MG63 (cell line): ENCODE measurements at regions not wholly inside any gene's neighbourhood (a gene's known extent, or its start where the extent isn't known, plus 50 kb on each side); places are given as distances from the start of the nearest gene placed in this dataset.
"Not testable (repeated sequence)": the region's sequence is repeated elsewhere in the genome, so short reads cannot be mapped to it uniquely, and the experiment has no call there.

Source experiments
- DNase-seq: peaks from one replicate; pipeline ENCODE4 v3.0.0-alpha.2; 2020
- H3K27me3 ChIP-seq: fragments of 250-450 bp; sonication (Bioruptor Pico); 2 replicates; pipeline ENCODE4 v1.5.1; 2020; ENCODE audit warnings: mild to moderate bottlenecking, moderate library complexity
- H3K36me3 ChIP-seq: fragments of 250-450 bp; sonication (Bioruptor Pico); 2 replicates; pipeline ENCODE4 v1.5.1; 2020; ENCODE audit warnings: mild to moderate bottlenecking, moderate library complexity
- H3K4me3 ChIP-seq: fragments of 250-450 bp; sonication (Bioruptor Pico); 2 replicates; pipeline ENCODE4 v1.5.1; 2020; ENCODE audit warnings: mild to moderate bottlenecking, moderate library complexity
- H3K9me3 ChIP-seq: fragments of 250-450 bp; sonication (Bioruptor Pico); 2 replicates; pipeline ENCODE4 v1.5.1; 2020; ENCODE audit warnings: mild to moderate bottlenecking, moderate library complexity

- Histone ChIP-seq H3K36me3 (no peaks in the 10 kb centered on the region), H3K27me3 (no peaks in the 10 kb centered on the region), H3K9me3 (no peaks in the 10 kb centered on the region), H3K4me3 (no peak overlapping the region)
- DNase-seq = no peak
Observed at GRCh38 chr6:106796781-106797180, 167.4 kb downstream of the QRSL1 start.

GRCh38 chr6:106794129-106794528 lies 164.8 kb downstream of the QRSL1 start:
- Histone ChIP-seq H3K27me3 (no peaks in the 10 kb centered on the region), H3K36me3 (no peaks in the 10 kb centered on the region), H3K4me3 (no peak overlapping the region), H3K9me3 (no peaks in the 10 kb centered on the region)
- no peak for DNase-seq

DNA sequence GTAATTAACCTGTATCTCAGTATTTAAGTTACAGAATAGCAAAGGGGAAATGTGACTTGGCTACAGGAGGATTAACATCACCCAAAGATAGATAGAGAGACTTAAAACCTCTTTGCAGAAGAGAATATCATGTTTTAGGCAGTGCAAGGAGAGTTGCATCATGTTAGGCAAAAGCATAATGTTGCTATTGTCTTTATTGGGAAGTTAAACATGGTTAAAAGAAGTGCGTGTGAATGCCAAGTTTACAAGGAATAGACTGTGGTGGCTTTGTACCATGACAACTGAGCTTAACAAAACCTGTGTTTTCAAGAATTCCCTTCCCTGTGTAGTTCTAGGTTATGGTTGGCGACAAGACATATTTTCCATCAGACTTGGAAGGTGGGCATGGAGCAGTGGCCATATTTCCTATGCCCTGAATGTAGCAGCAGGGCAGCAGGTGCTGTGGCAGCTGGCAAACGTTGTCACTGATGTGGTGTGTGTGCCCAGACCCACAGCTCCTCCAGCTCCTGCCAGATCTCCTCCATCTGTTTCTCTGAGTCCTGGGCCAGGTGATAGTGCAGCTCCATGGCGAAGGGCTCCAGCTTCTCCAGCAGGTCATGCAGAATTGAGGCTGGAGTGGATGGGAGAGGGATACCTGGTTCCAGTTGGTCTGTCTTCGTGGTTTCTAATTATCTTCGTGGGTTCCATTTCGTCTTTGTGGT lies 163.3 kb downstream of the QRSL1 start:
- DNase-seq = no peak
- H3K27me3 ChIP-seq = no peaks in the 10 kb centered on the region
- no peaks in the 10 kb centered on the region for H3K9me3 ChIP-seq
- H3K4me3 ChIP-seq = no peak overlapping the region
- no peaks in the 10 kb centered on the region for H3K36me3 ChIP-seq

GRCh38 chr6:106790935-106791334 lies 161.6 kb downstream of the QRSL1 start:
- Histone ChIP-seq H3K9me3 (no peaks in the 10 kb centered on the region), H3K27me3 (no peaks in the 10 kb centered on the region), H3K4me3 (no peak overlapping the region), H3K36me3 (no peaks in the 10 kb centered on the region)
- no peak for DNase-seq

GRCh38 chr6:106790149-106790770 lies 160.9 kb downstream of the QRSL1 start:
- H3K36me3 ChIP-seq = no peaks in the 10 kb centered on the region
- no peaks in the 10 kb centered on the region for H3K9me3 ChIP-seq
- H3K4me3 ChIP-seq = no peak overlapping the region
- no peak for DNase-seq
- no peaks in the 10 kb centered on the region for H3K27me3 ChIP-seq

GRCh38 chr6:106789428-106790148 lies 160.2 kb downstream of the QRSL1 start:
- H3K27me3 ChIP-seq = no peaks in the 10 kb centered on the region
- H3K4me3 ChIP-seq = no peak overlapping the region
- H3K36me3 ChIP-seq = no peaks in the 10 kb centered on the region
- H3K9me3 ChIP-seq = no peaks in the 10 kb centered on the region
- no peak for DNase-seq

GRCh38 chr6:106788761-106789160 lies 159.4 kb downstream of the QRSL1 start:
- no peaks in the 10 kb centered on the region for H3K27me3 ChIP-seq
- no peak overlapping the region for H3K4me3 ChIP-seq
- no peaks in the 10 kb centered on the region; the same call in 1 of the 2 replicates for H3K9me3 ChIP-seq
- H3K36me3 ChIP-seq = no peaks in the 10 kb centered on the region
- no peak for DNase-seq

DNA sequence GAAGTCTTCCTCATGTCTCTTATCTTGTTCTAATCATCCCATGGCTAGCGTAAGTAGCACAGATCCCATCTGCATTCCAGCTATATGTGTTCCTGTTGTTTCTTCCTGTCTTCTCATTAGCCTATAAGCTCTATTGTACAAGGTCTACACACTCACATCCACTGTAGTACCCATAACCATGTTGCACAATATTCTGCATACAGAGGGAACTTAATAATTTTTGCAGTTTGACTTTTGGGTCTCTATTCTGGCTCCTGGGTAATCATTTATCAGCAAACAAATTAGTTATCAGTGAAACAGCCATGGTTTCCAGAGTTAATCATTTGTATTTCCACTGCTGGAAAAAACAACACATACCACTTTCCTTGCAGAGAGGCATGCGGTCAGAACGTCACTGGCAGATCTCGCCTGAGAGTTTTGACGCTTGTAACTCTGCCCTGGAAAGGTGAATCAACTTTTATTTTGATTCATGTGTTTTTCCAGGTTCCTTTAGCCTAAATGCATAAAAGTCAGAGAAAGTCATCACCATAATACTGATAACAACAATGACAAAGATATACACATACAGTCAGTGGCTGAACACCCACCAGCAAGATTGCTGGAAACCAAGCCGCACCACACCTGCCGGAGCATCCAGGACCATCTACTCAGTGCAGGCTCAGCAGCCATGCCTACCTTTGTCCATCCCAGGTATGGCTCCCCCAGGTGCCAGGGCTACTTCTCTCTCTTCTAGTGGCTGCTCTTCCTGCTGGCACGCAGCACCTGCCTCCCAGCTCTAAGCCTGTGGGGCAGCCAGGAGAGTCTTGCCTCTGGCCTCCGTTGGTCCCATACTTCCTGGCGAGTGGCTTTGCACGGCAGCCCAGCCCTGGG lies 158.2 kb downstream of the QRSL1 start:
- H3K4me3 ChIP-seq = no peak overlapping the region
- H3K9me3 ChIP-seq = no peaks in the 10 kb centered on the region; the same call in 1 of the 2 replicates
- no peak for DNase-seq
- H3K27me3 ChIP-seq = no peaks in the 10 kb centered on the region
- no peaks in the 10 kb centered on the region for H3K36me3 ChIP-seq

GRCh38 chr6:106785298-106785697 lies 155.9 kb downstream of the QRSL1 start:
- Histone ChIP-seq H3K36me3 (no peaks in the 10 kb centered on the region), H3K27me3 (no peaks in the 10 kb centered on the region), H3K4me3 (no peak overlapping the region), H3K9me3 (no peaks in the 10 kb centered on the region; the same call in 1 of the 2 replicates)
- DNase-seq = no peak

DNA sequence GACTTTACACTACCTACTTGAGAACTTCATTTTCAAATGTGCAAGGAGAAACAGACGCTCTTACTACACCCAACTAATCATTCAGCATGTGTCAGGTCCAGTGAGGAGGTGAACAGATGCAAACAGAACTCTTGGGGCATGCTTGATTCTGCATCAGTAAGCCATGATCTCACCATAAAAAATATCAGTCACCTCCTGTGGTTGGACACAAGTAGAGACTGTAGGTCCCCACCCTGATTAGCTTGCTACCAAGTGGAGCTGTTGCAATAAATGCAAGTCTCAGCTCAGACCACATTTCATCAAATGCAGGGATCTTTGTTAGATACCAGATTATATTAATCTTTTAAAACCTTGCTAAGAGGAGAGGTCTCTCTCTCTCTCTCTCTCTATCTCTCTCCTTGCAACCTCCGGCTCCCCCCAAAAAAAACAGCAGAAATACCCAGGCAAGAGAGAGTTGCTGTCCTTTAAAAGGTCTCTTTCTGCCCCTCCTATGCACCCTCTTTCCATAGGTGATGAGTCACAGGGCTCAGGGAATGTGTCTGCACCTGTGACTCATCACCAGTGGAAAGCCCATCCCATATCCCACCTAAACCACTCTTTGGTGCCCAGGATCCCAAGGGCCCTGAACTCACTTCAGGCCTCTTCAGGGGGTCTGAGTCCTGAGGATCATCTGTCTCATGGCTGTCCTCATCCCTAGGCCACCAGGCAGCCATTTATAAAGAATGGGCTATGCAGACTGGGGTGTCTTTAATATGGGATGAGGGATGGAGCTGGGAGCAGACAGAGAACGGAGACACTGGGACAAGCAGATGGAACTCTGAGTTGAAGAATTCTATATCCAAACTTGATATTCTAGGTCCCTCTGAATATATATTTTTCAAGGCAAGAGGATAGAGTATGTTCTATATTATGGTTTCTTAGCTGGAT lies 154.5 kb downstream of the QRSL1 start:
- H3K36me3 ChIP-seq = no peaks in the 10 kb centered on the region
- no peak overlapping the region for H3K4me3 ChIP-seq
- no peaks in the 10 kb centered on the region; the same call in 1 of the 2 replicates for H3K9me3 ChIP-seq
- no peak for DNase-seq
- H3K27me3 ChIP-seq = no peaks in the 10 kb centered on the region

DNA sequence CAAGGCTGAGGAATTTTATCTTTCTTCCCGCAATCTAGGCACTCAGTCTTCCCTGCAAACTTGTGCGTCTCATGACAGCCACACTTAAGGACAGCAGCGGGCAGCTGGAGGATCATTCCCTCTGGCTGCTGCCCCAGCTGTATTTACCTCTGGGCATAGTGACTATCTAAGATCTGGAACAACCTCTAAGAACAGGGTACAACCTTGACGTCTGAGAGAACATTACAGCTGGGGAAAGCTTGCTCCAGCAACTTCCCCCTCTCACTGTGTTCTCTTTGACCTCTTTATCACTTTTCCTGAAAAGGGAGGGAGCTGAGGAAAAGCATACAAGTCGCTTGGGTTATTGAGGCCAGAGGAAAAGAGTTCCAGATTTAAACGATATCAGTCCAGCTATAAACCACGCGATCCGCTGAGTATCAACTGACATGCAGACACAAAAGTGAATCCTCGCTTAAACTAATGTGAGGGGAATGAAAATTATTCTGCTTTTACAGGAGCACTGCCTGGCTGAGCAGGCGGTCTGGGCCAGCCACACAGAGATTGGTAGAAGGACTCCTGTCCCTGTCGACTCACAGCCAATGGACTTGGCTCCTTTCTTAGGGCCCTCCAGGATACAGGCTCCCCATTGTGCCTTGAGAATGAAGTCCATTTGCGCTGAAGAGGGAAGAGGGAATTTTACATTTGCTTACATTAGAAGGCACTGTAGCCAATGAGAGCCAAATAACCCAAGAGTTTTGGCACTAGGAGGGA lies 153.3 kb downstream of the QRSL1 start:
- no peaks in the 10 kb centered on the region; the same call in 1 of the 2 replicates for H3K9me3 ChIP-seq
- no peak overlapping the region for H3K4me3 ChIP-seq
- no peaks in the 10 kb centered on the region for H3K36me3 ChIP-seq
- no peak for DNase-seq
- H3K27me3 ChIP-seq = no peaks in the 10 kb centered on the region

- not testable (repeated sequence) for H3K27me3 ChIP-seq, H3K4me3 ChIP-seq, H3K9me3 ChIP-seq, H3K36me3 ChIP-seq, DNase-seq
Observed at GRCh38 chr6:106779552-106779951, 150.2 kb downstream of the QRSL1 start.

- no peaks in the 10 kb centered on the region for H3K9me3 ChIP-seq
- H3K4me3 ChIP-seq = no peak overlapping the region
- no peaks in the 10 kb centered on the region for H3K27me3 ChIP-seq
- no peak for DNase-seq
- no peaks in the 10 kb centered on the region for H3K36me3 ChIP-seq
Observed at GRCh38 chr6:106778943-106779342, 149.6 kb downstream of the QRSL1 start.

DNA sequence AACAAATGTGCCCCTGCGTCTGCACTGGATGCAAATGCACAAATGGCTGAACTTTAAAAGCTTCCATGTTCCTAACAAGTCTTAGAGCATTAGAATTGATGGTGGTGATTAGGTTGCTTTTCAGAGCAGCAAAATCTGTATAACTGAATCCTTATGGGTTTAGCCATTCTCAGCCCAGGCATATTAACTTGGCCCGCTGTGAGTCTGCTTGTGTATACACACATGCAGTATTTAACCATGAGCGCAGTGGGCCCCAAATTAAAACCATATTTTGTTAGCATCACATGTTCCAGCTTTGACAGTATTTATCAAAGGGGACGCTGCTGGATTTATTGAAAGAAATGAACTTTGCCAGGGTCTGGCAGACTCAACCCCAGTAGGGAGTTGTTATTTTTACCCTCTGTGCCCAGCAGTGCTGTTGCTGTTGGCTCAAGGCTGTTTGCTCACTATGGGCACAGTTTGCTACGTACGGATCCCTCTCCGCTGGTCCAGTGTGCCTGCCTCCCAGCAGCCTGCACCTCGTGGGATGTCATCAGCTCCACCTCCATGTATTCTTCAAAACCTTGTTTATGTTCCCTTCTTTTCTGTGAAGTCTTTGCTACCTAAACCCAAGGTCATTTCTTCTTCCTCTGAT lies 144.7 kb downstream of the QRSL1 start:
- Histone ChIP-seq H3K4me3 (no peak overlapping the region), H3K27me3 (no peaks in the 10 kb centered on the region), H3K36me3 (no peaks in the 10 kb centered on the region), H3K9me3 (peaks cover 10% of the 10 kb centered on the region)
- no peak for DNase-seq

DNA sequence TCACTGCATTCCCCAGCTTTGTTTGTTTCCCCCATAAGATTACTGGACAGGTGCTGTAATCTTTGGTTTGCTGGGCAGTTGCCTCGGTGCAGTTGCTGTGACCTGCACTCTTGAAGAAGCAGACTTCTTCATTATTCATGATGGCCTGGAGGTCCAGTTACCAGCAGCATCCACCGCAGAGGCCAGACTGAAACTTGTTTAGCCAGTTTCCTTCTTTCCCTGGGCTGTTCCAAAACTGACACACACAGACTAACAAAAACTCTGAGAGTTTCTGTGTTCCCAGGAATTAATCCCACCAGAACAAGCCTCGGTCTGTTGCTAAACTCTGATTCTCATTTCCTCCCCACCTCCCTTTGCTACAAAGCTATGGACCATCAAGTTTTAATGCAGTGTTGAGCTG lies 144.1 kb downstream of the QRSL1 start:
- no peak for DNase-seq
- Histone ChIP-seq H3K27me3 (no peaks in the 10 kb centered on the region), H3K36me3 (no peaks in the 10 kb centered on the region), H3K9me3 (peaks cover 10% of the 10 kb centered on the region), H3K4me3 (no peak overlapping the region)
